HG03520 (cell line): ENCODE measurements at regions not wholly inside any gene's neighbourhood (a gene's known extent, or its start where the extent isn't known, plus 50 kb on each side); places are given as distances from the start of the nearest gene placed in this dataset.
"Not testable (repeated sequence)": the region's sequence is repeated elsewhere in the genome, so short reads cannot be mapped to it uniquely, and the experiment has no call there.

ENCODE experiments used
- ATAC-seq: cut with Tn5 transposase; IDR thresholded peaks from one replicate; pipeline ENCODE4 v1.9.1; 2021; ENCODE audit warnings: mild to moderate bottlenecking, moderate library complexity; ENCODE audit not compliant: unreplicated experiment

- no peak for ATAC-seq
These were observed 745.5 kb downstream of the TMTC2 start for GRCh38 chr12:83432176-83432719.

- ATAC-seq, result not testable (repeated sequence)
These were observed 741.0 kb downstream of the TMTC2 start for GRCh38 chr12:83427586-83428136.

- ATAC-seq, result no peak
These were observed 728.3 kb downstream of the TMTC2 start for GRCh38 chr12:83414981-83415380.

- ATAC-seq, result no peak
These were observed 722.1 kb downstream of the TMTC2 start for GRCh38 chr12:83408851-83409250.

- ATAC-seq, result no peak
These were observed 721.4 kb downstream of the TMTC2 start for GRCh38 chr12:83408146-83408545.

GRCh38 chr12:83404521-83404920 lies 717.8 kb downstream of the TMTC2 start:
- ATAC-seq, result no peak

GRCh38 chr12:83390186-83390585 lies 703.5 kb downstream of the TMTC2 start:
- no peak for ATAC-seq

GRCh38 chr12:83389237-83389996 lies 702.7 kb downstream of the TMTC2 start:
- ATAC-seq, result no peak

GRCh38 chr12:83388551-83388950 lies 701.8 kb downstream of the TMTC2 start:
- ATAC-seq, result no peak

- ATAC-seq, result no peak
These were observed 700.0 kb downstream of the TMTC2 start for GRCh38 chr12:83386527-83387264.

- ATAC-seq, result no peak
These were observed 691.6 kb downstream of the TMTC2 start for GRCh38 chr12:83378186-83378727.

GRCh38 chr12:83365317-83365716 lies 678.6 kb downstream of the TMTC2 start:
- ATAC-seq, result no peak

- no peak for ATAC-seq
These were observed 674.8 kb downstream of the TMTC2 start for GRCh38 chr12:83361475-83361874.

- ATAC-seq, result no peak
These were observed 674.4 kb downstream of the TMTC2 start for GRCh38 chr12:83361071-83361470.

- no peak for ATAC-seq
These were observed 663.4 kb downstream of the TMTC2 start for GRCh38 chr12:83349907-83350611.

- no peak for ATAC-seq
These were observed 659.6 kb downstream of the TMTC2 start for GRCh38 chr12:83346333-83346732.

GRCh38 chr12:83343767-83344166 lies 657.1 kb downstream of the TMTC2 start:
- no peak for ATAC-seq

- ATAC-seq, result no peak
These were observed 649.0 kb downstream of the TMTC2 start for GRCh38 chr12:83335748-83336147.

GRCh38 chr12:83326666-83327065 lies 640.0 kb downstream of the TMTC2 start:
- no peak for ATAC-seq

GRCh38 chr12:83323866-83324265 lies 637.2 kb downstream of the TMTC2 start:
- ATAC-seq, result no peak

GRCh38 chr12:83322809-83323208 lies 636.1 kb downstream of the TMTC2 start:
- ATAC-seq, result no peak
